ENCODE measurements at regions not wholly inside any gene's neighbourhood (a gene's known extent, or its start where the extent isn't known, plus 50 kb on each side); places are given as distances from the start of the nearest gene placed in this dataset.

DNA sequence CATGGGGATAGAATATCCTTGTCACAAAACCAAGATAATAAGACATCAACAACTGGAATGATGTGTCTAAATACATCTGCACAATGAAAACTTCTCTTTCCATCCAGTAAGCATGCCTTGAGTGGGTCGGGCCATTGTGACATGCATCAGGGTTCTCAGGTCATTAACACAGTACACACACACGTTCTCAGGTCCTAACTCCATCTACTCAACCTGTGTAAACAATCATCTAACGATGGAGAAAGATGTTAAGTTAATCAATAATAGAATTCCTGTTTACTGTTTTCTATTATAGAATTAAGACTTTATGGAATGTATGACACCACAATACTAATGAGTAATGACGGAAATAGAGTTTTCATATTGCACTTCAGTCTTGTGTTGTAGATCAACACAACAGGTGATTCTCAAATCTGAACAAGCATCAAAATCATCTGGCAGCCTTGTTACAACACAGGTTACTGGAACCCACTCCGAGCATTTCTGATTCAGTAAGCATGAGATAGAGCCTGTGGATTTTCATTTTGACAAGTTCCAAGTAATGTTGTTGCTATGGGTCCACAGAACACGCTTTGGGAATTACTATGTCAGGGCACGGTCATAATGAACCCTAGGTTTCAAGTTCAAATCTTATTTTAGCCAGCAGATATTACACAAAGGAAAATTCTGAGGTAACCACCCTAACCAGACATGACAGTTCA, 315.8 kb upstream of the TEX13C start:
- DNase-seq (ENCODE audit: low spot score): no peak

DNA sequence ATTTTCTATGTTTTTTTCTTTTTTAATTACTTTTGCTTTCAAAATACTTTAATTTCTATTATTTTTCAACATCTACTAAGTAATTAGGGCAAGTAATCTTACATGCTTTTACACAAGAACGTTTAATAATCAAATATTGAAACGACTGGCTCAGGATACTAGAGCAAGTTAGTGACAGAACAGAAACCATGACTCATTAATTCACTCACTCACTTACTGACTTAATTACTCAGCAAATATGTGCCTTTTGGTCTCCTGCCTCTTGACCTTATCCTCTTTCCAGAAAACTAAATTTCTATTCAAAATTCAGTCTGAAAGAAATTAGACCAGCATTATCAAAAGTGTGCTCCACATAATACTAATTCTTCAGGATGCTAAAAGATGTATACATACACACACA, 314.9 kb upstream of the TEX13C start:
- peak; percentile 0 for DNase-seq (ENCODE audit: low spot score)

DNA sequence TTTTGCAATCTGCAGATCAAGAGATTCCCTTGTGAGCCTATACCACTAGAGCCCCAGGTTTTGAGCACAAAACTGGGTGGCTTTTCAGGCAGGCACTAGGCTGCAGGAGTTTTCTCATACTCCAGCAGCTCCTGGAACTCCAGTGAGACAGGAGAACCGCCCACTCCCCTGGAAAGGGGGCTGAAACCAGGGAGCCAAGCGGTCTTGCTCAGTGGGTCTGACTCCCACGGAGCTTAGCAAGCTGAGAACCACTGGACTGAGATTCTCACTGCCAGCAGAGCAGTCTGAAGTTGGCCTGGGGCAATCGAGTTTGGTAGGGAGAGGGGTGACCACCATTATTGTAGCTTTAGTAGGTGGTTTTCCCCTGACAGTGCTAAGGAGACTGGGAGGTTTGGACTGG, 313.8 kb upstream of the TEX13C start:
- DNase-seq (ENCODE audit: low spot score): no peak

DNA sequence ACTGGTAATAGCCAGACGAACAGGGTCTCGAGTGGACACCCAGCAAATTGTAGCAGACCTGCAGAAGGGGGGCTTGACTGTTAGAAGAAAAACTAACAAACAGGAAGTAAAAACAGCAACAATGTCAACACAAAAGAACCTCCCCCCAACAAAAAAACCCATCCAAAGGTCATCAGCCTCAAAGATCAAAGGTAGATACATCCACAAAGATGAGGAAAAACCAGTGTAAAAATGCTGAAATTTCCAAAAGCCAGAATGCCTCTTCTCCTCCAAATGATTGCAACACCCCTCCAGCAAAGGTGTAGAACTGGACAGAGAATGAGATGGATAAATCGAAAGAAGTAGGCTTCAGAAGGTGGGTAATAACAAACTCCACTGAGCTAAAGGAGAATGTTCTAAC, 313.0 kb upstream of the TEX13C start:
- DNase-seq (ENCODE audit: low spot score): no peak

DNA sequence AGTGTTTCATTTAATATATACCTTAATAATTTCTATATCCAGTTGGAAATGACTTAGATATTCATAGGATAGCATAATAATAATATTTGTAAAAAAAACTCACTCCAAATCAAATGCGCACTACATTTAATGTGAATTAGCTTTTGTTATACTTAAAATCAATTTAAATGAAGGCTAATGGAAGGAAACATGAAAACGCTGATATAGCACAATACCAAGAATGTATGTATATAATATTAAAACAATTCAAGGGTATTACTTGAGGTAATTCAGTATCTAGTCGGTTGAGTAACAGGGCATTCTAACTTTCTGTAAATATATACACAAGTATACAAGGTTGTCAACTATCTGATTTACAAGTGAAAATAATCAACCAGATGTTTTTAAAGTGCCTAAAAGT, 307.1 kb upstream of the TEX13C start:
- DNase-seq (ENCODE audit: low spot score): no peak

DNA sequence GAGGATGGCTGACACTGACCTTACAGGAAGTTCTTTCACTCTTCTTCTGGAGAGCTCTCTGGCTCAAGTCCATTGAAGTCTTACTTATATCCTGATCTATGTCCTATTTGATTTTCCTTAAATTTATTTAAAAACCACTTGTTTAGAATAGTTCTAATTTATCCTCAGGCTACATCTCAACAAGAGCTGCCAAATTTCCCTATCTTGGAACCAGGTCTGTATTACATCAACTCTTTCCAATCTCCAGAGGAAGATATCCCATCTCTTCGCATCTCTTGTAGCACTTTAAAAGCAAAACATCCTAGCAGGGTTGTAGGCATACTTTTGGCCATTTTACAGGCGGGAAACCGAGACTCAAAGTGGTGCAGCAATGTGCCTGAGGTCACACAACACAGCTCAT, 290.5 kb upstream of the TEX13C start:
- no peak for DNase-seq (ENCODE audit: low spot score)

Data from COLO829 (cell line).